Neuronal stem cell (in vitro differentiated cells): ENCODE measurements at regions not wholly inside any gene's neighbourhood (a gene's known extent, or its start where the extent isn't known, plus 50 kb on each side); places are given as distances from the start of the nearest gene placed in this dataset.

Source experiments
- DNase-seq: peaks from one replicate; pipeline ENCODE4 v3.0.0-alpha.2; 2013; ENCODE audit warnings: low spot score
- H2AFZ ChIP-seq: one replicate; pipeline ENCODE4 v1.6.1; 2013; ENCODE audit warnings: mild to moderate bottlenecking, low read length, inconsistent platforms
- H2AK5ac ChIP-seq: 2 replicates; pipeline ENCODE4 v1.6.1; 2013; ENCODE audit warnings: low read depth, mild to moderate bottlenecking, inconsistent platforms, low read length, moderate library complexity, mixed read lengths
- H2BK120ac ChIP-seq: 2 replicates; pipeline ENCODE4 v1.6.1; 2013; ENCODE audit warnings: low read depth, mild to moderate bottlenecking, inconsistent platforms, low read length, moderate library complexity, mixed read lengths
- H2BK12ac ChIP-seq: one replicate; pipeline ENCODE4 v1.6.1; 2013; ENCODE audit warnings: low read length, inconsistent platforms
- H2BK15ac ChIP-seq: 2 replicates; pipeline ENCODE4 v1.6.1; 2013; ENCODE audit warnings: mild to moderate bottlenecking, low read length, inconsistent platforms, mixed read lengths
- H2BK5ac ChIP-seq: one replicate; pipeline ENCODE4 v1.6.1; 2013; ENCODE audit warnings: inconsistent platforms, mild to moderate bottlenecking, low read length, moderate library complexity
- H3K14ac ChIP-seq: one replicate; pipeline ENCODE4 v1.6.1; 2013; ENCODE audit warnings: low read length, inconsistent platforms
- H3K18ac ChIP-seq: 2 replicates; pipeline ENCODE4 v1.6.1; 2013; ENCODE audit warnings: low read length, inconsistent platforms
- H3K23ac ChIP-seq: 2 replicates; pipeline ENCODE4 v1.6.1; 2013; ENCODE audit warnings: low read depth, mild to moderate bottlenecking, mixed read lengths, low read length, inconsistent platforms; ENCODE audit not compliant: poor library complexity
- H3K27ac ChIP-seq: replicated peaks from 3 replicates; pipeline ENCODE4 v1.5.1; 2013; ENCODE audit warnings: low read length, inconsistent platforms
- H3K27me3 ChIP-seq, 3 experiments: 2 replicates each; pipeline ENCODE4 v1.6.1; 2013; ENCODE audit warnings: low read length in 3 of 3, mild to moderate bottlenecking in 2 of 3, inconsistent platforms in 1 of 3, low read depth in 1 of 3, mixed read lengths in 1 of 3, moderate library complexity in 1 of 3; ENCODE audit not compliant: control insufficient read depth in 3 of 3, insufficient read depth in 3 of 3
- H3K36me3 ChIP-seq, 2 donors: replicated peaks in 1 of 2; 2 replicates each; pipeline ENCODE4 v1.6.1; 2013; ENCODE audit warnings: low read length in 2 of 2; ENCODE audit not compliant: control insufficient read depth in 2 of 2, insufficient read depth in 2 of 2
- H3K4ac ChIP-seq: 2 replicates; pipeline ENCODE4 v1.6.1; 2013; ENCODE audit warnings: inconsistent platforms, mild to moderate bottlenecking, low read length, moderate library complexity
- H3K4me1 ChIP-seq, 2 donors: 1 replicate in 1 of 2; 2 replicates in 1 of 2; pipeline ENCODE4 v1.6.1; 2013; ENCODE audit warnings: low read length in 2 of 2, low read depth in 1 of 2; ENCODE audit not compliant: control insufficient read depth in 2 of 2, insufficient read depth in 1 of 2
- H3K4me2 ChIP-seq: one replicate; pipeline ENCODE4 v1.6.1; 2013; ENCODE audit warnings: mild to moderate bottlenecking, low read length, inconsistent platforms; ENCODE audit not compliant: insufficient read depth, poor library complexity, severe bottlenecking
- H3K4me3 ChIP-seq, 2 donors: 2 replicates each; pipeline ENCODE4 v1.5.1; 2013; ENCODE audit warnings: low read length in 2 of 2, mild to moderate bottlenecking in 2 of 2, inconsistent platforms in 1 of 2, moderate library complexity in 1 of 2
- H3K79me1 ChIP-seq: one replicate; pipeline ENCODE4 v1.6.1; 2013; ENCODE audit warnings: low read depth, mild to moderate bottlenecking, inconsistent platforms, low read length, moderate library complexity
- H3K9ac ChIP-seq: one replicate; pipeline ENCODE4 v1.6.1; 2013; ENCODE audit warnings: mild to moderate bottlenecking, low read depth, low read length, inconsistent platforms; ENCODE audit not compliant: poor library complexity
- H3K9me3 ChIP-seq, 2 donors: replicated peaks in 1 of 2; 2 replicates each; pipeline versions ENCODE3 to v1.6.1; 2013; ENCODE audit warnings: low read length in 2 of 2, mild to moderate bottlenecking in 2 of 2, inconsistent platforms in 1 of 2, low read depth in 1 of 2, mixed read lengths in 1 of 2, moderate library complexity in 1 of 2; ENCODE audit not compliant: control insufficient read depth in 2 of 2, insufficient read depth in 1 of 2
- H4K8ac ChIP-seq: one replicate; pipeline ENCODE4 v1.6.1; 2013; ENCODE audit warnings: low read depth, mild to moderate bottlenecking, inconsistent platforms, low read length, moderate library complexity
- H4K91ac ChIP-seq: one replicate; pipeline ENCODE4 v1.6.1; 2013; ENCODE audit warnings: low read length, low read depth, mild to moderate bottlenecking, inconsistent platforms; ENCODE audit not compliant: poor library complexity
- WGBS, 2 donors: extraction: QIAGEN DNeasy Blood & Tissue Kit; methylation state at CpG; one replicate each; pipeline ENCODE4 v1.1.7; 2013; ENCODE audit warnings: missing lambda C conversion rate in 2 of 2, mixed read lengths in 1 of 2; ENCODE audit not compliant: insufficient read length in 2 of 2, insufficient replicate concordance in 1 of 2; ENCODE audit errors: extremely low coverage in 2 of 2; 5-methylcytosine and 5-hydroxymethylcytosine counted together

DNA sequence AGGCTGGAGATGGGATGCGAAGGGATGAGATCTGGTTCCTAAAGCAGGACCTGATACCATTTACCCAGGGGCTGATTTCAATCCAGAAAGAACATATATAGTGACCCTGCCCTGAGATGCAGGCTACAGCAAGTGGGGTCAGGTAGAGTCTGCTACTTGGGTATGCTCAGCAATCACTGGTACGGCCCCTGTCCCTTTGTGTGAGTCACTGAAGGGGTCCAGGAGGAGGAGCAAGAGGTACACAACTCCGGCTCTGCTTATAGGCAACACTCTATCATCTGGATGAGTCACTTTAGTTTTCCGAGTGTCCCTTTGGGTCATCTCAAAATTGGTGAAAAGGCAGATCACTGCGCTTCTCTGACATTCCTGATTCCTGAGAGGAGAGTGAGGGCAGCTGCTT is 79.6 kb upstream of the SORCS1 start:
- H3K4me3 ChIP-seq, result no peak overlapping the region
- no peak overlapping the region for H3K18ac ChIP-seq
- H2BK5ac ChIP-seq, result no peak overlapping the region
- H3K4ac ChIP-seq, result no peak overlapping the region
- DNase-seq, result no peak
- no peak overlapping the region for H2AK5ac ChIP-seq
- WGBS, 2 donors, result no CpG with 5 or more reads among the region's 5 CpGs
- H3K23ac ChIP-seq, result no peak overlapping the region
- no peaks in the 10 kb centered on the region for H3K4me1 ChIP-seq
- no peaks in the 10 kb centered on the region for H3K27me3 ChIP-seq
- no peak overlapping the region for H3K9ac ChIP-seq
- H4K8ac ChIP-seq, result no peak overlapping the region
- no peaks in the 10 kb centered on the region for H3K9me3 ChIP-seq
- no peak overlapping the region for H4K91ac ChIP-seq
- H2BK12ac ChIP-seq, result no peak overlapping the region
- H3K14ac ChIP-seq, result no peak overlapping the region
- no peak overlapping the region for H2AFZ ChIP-seq
- H3K4me2 ChIP-seq, result no peak overlapping the region
- H3K27ac ChIP-seq, result no peak overlapping the region
- H2BK15ac ChIP-seq, result no peak overlapping the region
- no peaks in the 10 kb centered on the region for H3K36me3 ChIP-seq
- no peak overlapping the region for H2BK120ac ChIP-seq
- no peaks in the 10 kb centered on the region for H3K79me1 ChIP-seq

DNA sequence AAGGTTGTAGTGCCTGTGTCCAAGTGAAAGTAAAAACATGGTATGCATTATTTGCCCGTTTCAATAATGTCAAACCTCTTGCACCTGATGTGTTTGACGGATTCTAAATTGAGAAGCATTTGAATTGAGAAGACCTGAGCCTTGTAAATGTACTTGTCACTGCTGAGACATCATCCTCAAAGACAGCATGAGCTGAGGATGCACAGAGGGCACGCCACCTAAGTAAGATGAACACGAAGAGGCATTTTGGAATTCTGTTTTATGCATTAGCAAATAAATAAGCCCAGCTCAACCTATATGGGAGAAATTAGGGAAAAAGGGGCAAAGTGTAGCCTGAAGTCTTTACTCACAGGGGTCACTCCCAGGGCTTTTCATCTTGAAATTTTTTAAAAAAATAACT is 73.8 kb upstream of the SORCS1 start:
- Histone ChIP-seq H2BK12ac (no peak overlapping the region), H3K4ac (no peak overlapping the region), H4K91ac (no peak overlapping the region), H2BK5ac (no peak overlapping the region), H2AK5ac (no peak overlapping the region), H2AFZ (no peak overlapping the region), H3K27ac (no peak overlapping the region), H3K14ac (no peak overlapping the region), H3K18ac (no peak overlapping the region), H3K23ac (no peak overlapping the region), H3K36me3 (no peaks in the 10 kb centered on the region), H4K8ac (no peak overlapping the region), H3K9me3 (no peaks in the 10 kb centered on the region), H3K79me1 (no peaks in the 10 kb centered on the region), H3K4me1 (no peaks in the 10 kb centered on the region), H3K9ac (no peak overlapping the region), H2BK15ac (no peak overlapping the region), H3K4me2 (no peak overlapping the region), H3K4me3 (no peak overlapping the region), H2BK120ac (no peak overlapping the region), H3K27me3 (no peaks in the 10 kb centered on the region)
- DNase-seq, result no peak
- no CpG with 5 or more reads among the region's 4 CpGs for WGBS, 2 donors

DNA sequence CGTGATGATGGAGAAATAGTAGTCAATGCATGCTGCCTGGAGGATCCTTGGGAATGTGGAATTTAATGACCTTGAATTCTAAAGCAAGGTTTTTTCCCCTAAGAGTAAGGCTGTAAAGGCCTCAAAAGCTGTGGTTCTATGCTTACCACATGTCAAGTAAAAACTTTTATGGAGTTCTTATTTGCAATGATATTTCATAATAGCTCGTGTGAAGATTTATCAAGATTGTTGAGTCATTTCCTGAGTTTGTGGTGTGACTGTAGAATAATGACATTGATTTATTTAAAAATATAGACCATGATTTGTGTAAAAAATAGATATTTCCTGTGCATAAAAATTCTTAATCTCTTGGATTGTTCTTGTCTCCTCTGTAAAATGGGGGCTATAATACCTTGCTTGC is 67.5 kb upstream of the SORCS1 start:
- no peak overlapping the region for H3K4me3 ChIP-seq
- no CpG with 5 or more reads among the region's 2 CpGs for WGBS, 2 donors
- H2BK120ac ChIP-seq, result no peak overlapping the region
- no peak overlapping the region for H3K14ac ChIP-seq
- H2BK12ac ChIP-seq, result no peak overlapping the region
- H2AFZ ChIP-seq, result no peak overlapping the region
- H3K4me2 ChIP-seq, result no peak overlapping the region
- no peaks in the 10 kb centered on the region for H3K36me3 ChIP-seq
- no peaks in the 10 kb centered on the region for H3K27me3 ChIP-seq
- no peak overlapping the region for H3K23ac ChIP-seq
- no peak overlapping the region for H2BK15ac ChIP-seq
- H3K79me1 ChIP-seq, result no peaks in the 10 kb centered on the region
- H3K4ac ChIP-seq, result no peak overlapping the region
- no peaks in the 10 kb centered on the region for H3K4me1 ChIP-seq
- H3K9ac ChIP-seq, result no peak overlapping the region
- H3K18ac ChIP-seq, result no peak overlapping the region
- no peak overlapping the region for H4K8ac ChIP-seq
- H2AK5ac ChIP-seq, result no peak overlapping the region
- no peak for DNase-seq
- no peak overlapping the region for H4K91ac ChIP-seq
- no peak overlapping the region for H2BK5ac ChIP-seq
- H3K9me3 ChIP-seq, result no peaks in the 10 kb centered on the region
- H3K27ac ChIP-seq, result no peak overlapping the region

DNA sequence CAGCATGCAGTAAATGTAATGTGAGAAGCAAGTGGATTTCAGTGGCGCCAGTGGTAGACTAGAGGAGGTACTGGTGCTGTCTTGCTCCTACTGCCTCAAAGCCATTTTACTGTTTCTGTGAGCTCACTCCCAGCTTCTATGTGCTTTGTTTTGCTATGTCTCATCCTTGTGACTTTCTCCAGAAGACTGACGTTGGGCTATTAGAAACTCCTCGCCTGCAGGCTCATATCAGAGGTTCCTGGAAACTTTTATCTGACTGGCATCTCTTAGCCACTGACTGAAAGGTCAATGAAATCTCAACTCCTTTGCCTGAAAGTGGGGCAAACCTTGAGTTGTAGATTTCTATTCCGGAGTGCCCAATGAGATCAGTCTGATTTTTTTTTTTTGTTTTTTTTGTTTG is 66.4 kb upstream of the SORCS1 start:
- H2BK120ac ChIP-seq, result no peak overlapping the region
- H3K14ac ChIP-seq, result no peak overlapping the region
- DNase-seq, result no peak
- no peak overlapping the region for H3K23ac ChIP-seq
- no peaks in the 10 kb centered on the region for H3K4me1 ChIP-seq
- no peak overlapping the region for H2BK15ac ChIP-seq
- H3K79me1 ChIP-seq, result no peaks in the 10 kb centered on the region
- H3K4me2 ChIP-seq, result no peak overlapping the region
- H3K27me3 ChIP-seq, result no peaks in the 10 kb centered on the region
- no peak overlapping the region for H3K9ac ChIP-seq
- no peak overlapping the region for H2BK12ac ChIP-seq
- no peak overlapping the region for H3K27ac ChIP-seq
- H3K18ac ChIP-seq, result no peak overlapping the region
- H2AFZ ChIP-seq, result no peak overlapping the region
- no peak overlapping the region for H3K4ac ChIP-seq
- no peak overlapping the region for H2BK5ac ChIP-seq
- H3K36me3 ChIP-seq, result no peaks in the 10 kb centered on the region
- no peaks in the 10 kb centered on the region for H3K9me3 ChIP-seq
- H2AK5ac ChIP-seq, result no peak overlapping the region
- WGBS, 2 donors, result no CpG with 5 or more reads among the region's 4 CpGs
- no peak overlapping the region for H3K4me3 ChIP-seq
- H4K91ac ChIP-seq, result no peak overlapping the region
- no peak overlapping the region for H4K8ac ChIP-seq
